Endodermal cell (in vitro differentiated cells): ENCODE measurements at regions not wholly inside any gene's neighbourhood (a gene's known extent, or its start where the extent isn't known, plus 50 kb on each side); places are given as distances from the start of the nearest gene placed in this dataset.

Experiments used
- DNase-seq: peaks from one replicate; pipeline ENCODE4 v3.0.0-alpha.2; 2017
- H3K27ac ChIP-seq: 2 replicates; pipeline ENCODE4 v1.5.1; 2013; ENCODE audit warnings: mild to moderate bottlenecking, low read depth, low read length, moderate library complexity
- H3K27me3 ChIP-seq: 2 replicates; pipeline ENCODE4 v1.6.1; 2013; ENCODE audit warnings: mild to moderate bottlenecking, low read length, moderate library complexity; ENCODE audit not compliant: insufficient read depth, control insufficient read depth, poor library complexity, severe bottlenecking
- H3K36me3 ChIP-seq: 2 replicates; pipeline ENCODE4 v1.7.0; 2013; ENCODE audit warnings: mild to moderate bottlenecking, low read length, moderate library complexity; ENCODE audit not compliant: control insufficient read depth, insufficient read depth
- H3K4me1 ChIP-seq: one replicate; pipeline ENCODE4 v1.7.0; 2013; ENCODE audit warnings: low read length; ENCODE audit not compliant: control insufficient read depth, insufficient read depth
- H3K4me3 ChIP-seq: 2 replicates; pipeline ENCODE4 v1.5.1; 2013; ENCODE audit warnings: mild to moderate bottlenecking, low read length, moderate library complexity
- H3K9ac ChIP-seq: 2 replicates; pipeline ENCODE4 v1.6.1; 2013; ENCODE audit warnings: mild to moderate bottlenecking, low read length, moderate library complexity; ENCODE audit not compliant: poor library complexity, severe bottlenecking; ENCODE audit errors: extremely low read depth
- H3K9me3 ChIP-seq: 2 replicates; pipeline ENCODE4 v1.6.1; 2013; ENCODE audit warnings: mild to moderate bottlenecking, low read length, moderate library complexity; ENCODE audit not compliant: control insufficient read depth
- H3K27ac Mint-ChIP-seq: 2 replicates; pipeline ENCODE4 v1.8.0; 2020; ENCODE audit warnings: mixed read lengths
- H3K27me3 Mint-ChIP-seq: 2 replicates; pipeline ENCODE4 v1.8.0; 2021; ENCODE audit warnings: mild to moderate bottlenecking, mixed read lengths; ENCODE audit not compliant: insufficient read depth
- H3K36me3 Mint-ChIP-seq: 2 replicates; pipeline ENCODE4 v1.8.0; 2020; ENCODE audit warnings: low read depth, mixed read lengths
- H3K4me1 Mint-ChIP-seq: 2 replicates; pipeline ENCODE4 v1.8.0; 2020; ENCODE audit warnings: mixed read lengths
- H3K4me3 Mint-ChIP-seq: 2 replicates; pipeline ENCODE4 v1.8.0; 2020; ENCODE audit warnings: mild to moderate bottlenecking, moderate library complexity, mixed read lengths
- H3K9me3 Mint-ChIP-seq: 2 replicates; pipeline ENCODE4 v1.8.0; 2020; ENCODE audit warnings: mild to moderate bottlenecking, mixed read lengths
- CTCF ChIP-seq: fragments of 200-600 bp; sonication (generic); conservative IDR thresholded peaks from 2 replicates; pipeline ENCODE4 v1.5.0; 2021; ENCODE audit warnings: antibody characterized with exemption, mild to moderate bottlenecking
- WGBS, 2 experiments: methylation state at CpG; one replicate each; pipeline versions ENCODE4 v1.1.5 to v1.1.7; 2013; ENCODE audit warnings: missing lambda C conversion rate in 2 of 2, mixed read lengths in 1 of 2; ENCODE audit not compliant: insufficient coverage in 1 of 2, insufficient read length in 1 of 2; 5-methylcytosine and 5-hydroxymethylcytosine counted together

GRCh38 chr12:92342574-92342973 lies 196.9 kb upstream of the BTG1 start:
- Mint-ChIP-seq H3K9me3 (peaks cover 2% of the 10 kb centered on the region), H3K4me1 (peaks cover 7% of the 10 kb centered on the region), H3K27me3 (peaks cover 5% of the 10 kb centered on the region), H3K4me3 (no peak overlapping the region), H3K36me3 (no peaks in the 10 kb centered on the region), H3K27ac (no peak overlapping the region)
- no peak overlapping the region for H3K4me3 ChIP-seq
- DNase-seq = no peak
- WGBS, 2 experiments = no CpG with 5 or more reads among the region's 1 CpG
- H3K27ac ChIP-seq = no peak overlapping the region
- H3K9ac ChIP-seq = no peak overlapping the region
- no peaks in the 10 kb centered on the region for H3K9me3 ChIP-seq
- TF ChIP-seq CTCF = no peak
- H3K27me3 ChIP-seq = no peaks in the 10 kb centered on the region
- H3K36me3 ChIP-seq = no peaks in the 10 kb centered on the region
- no peaks in the 10 kb centered on the region for H3K4me1 ChIP-seq

- no peaks in the 10 kb centered on the region for H3K9me3 Mint-ChIP-seq
- no peaks in the 10 kb centered on the region for H3K36me3 Mint-ChIP-seq
- TF ChIP-seq CTCF = no peak
- H3K27ac Mint-ChIP-seq = no peak overlapping the region
- Histone ChIP-seq H3K9me3 (no peaks in the 10 kb centered on the region), H3K4me1 (no peaks in the 10 kb centered on the region), H3K9ac (no peak overlapping the region), H3K27me3 (peaks cover under 1% of the 10 kb centered on the region), H3K4me3 (no peak overlapping the region), H3K36me3 (no peaks in the 10 kb centered on the region), H3K27ac (no peak overlapping the region)
- no peak overlapping the region for H3K4me3 Mint-ChIP-seq
- peaks cover 7% of the 10 kb centered on the region for H3K4me1 Mint-ChIP-seq
- no peak for DNase-seq
- peaks cover 5% of the 10 kb centered on the region for H3K27me3 Mint-ChIP-seq
- 93% methylated on average over 10 to 13 of the region's 13 CpGs for WGBS, 2 experiments
Measured at GRCh38 chr12:92341065-92341668, 195.5 kb upstream of the BTG1 start.

GRCh38 chr12:92340441-92341064 lies 194.9 kb upstream of the BTG1 start:
- no peak overlapping the region for H3K27ac Mint-ChIP-seq
- H3K4me1 Mint-ChIP-seq = peaks cover 7% of the 10 kb centered on the region
- 91 to 96% methylated on average over 5 to 6 of the region's 6 CpGs for WGBS, 2 experiments
- H3K27me3 Mint-ChIP-seq = peaks cover 5% of the 10 kb centered on the region
- H3K36me3 ChIP-seq = no peaks in the 10 kb centered on the region
- H3K36me3 Mint-ChIP-seq = no peaks in the 10 kb centered on the region
- no peak overlapping the region for H3K4me3 Mint-ChIP-seq
- no peak overlapping the region for H3K9ac ChIP-seq
- no peaks in the 10 kb centered on the region for H3K9me3 ChIP-seq
- DNase-seq = no peak
- no peaks in the 10 kb centered on the region for H3K4me1 ChIP-seq
- no peak overlapping the region for H3K4me3 ChIP-seq
- no peak for TF ChIP-seq CTCF
- H3K27me3 ChIP-seq = peaks cover 7% of the 10 kb centered on the region
- H3K27ac ChIP-seq = no peak overlapping the region
- H3K9me3 Mint-ChIP-seq = no peaks in the 10 kb centered on the region
